NCI-H526 (cell line): ENCODE measurements at regions not wholly inside any gene's neighbourhood (a gene's known extent, or its start where the extent isn't known, plus 50 kb on each side); places are given as distances from the start of the nearest gene placed in this dataset.

ENCODE experiments used
- DNase-seq, 2 experiments: peaks; one replicate each; lab custom pipeline; 2025; lab: John Stamatoyannopoulos, UW

GRCh38 chr10:44242826-44243225, 142.1 kb downstream of the CXCL12 start:
- no peak for DNase-seq

DNA sequence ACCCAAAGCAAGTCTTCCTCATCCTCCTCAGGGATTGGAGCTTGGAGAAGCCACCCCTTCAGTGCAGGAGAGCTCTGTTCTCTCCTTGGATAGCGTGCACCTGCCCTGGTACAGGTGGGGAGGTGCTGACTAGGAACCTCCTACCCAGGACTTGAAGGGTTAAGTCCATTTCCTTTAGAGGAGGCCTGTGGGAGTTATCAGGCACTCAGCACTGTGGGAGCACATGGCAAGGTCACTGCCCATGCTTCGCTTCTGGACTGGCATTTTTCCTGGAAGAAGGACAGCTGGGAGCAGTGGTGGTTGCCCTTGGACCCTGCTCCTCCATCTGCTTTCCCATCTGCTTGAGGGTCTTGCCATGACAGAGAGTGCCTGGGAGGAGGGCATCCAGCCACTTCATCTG, 142.8 kb downstream of the CXCL12 start:
- no peak for DNase-seq

- DNase-seq = no peak
Observed at GRCh38 chr10:44240584-44241205, 144.2 kb downstream of the CXCL12 start.

GRCh38 chr10:44238212-44238611, 146.7 kb downstream of the CXCL12 start:
- no peak for DNase-seq

DNA sequence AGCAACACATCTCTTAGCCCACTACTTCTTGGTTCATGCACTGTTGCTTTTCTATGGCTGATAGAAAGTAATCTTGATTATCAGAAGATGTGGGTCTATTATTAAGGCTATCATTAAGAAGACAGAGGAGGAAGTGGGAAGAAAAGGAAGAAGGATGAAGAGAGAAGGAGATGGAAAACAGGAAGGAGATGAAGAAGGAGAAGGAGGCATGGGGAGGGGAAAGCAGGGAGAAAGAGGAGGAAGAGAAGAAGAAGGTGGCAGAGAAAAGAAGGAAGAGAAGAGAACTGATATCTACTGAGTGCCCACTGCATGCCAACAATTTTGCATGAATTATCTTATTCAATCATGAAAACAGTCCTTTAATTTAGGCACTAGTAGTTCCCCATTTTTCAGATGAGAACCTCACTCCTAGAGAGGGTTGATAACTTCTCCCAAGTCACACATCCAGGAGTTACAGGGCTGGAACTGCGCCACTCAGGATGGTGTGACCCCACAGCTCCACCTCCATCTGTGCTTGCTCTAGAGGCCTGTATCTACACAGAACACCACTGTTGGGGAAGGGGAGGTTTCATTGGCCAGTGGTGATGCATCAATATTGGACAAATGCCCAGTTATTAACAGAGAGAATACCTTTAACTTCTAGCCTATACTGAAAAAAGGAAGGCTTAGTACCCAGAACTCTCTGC, 147.4 kb downstream of the CXCL12 start:
- no peak for DNase-seq

GRCh38 chr10:44235363-44235762, 149.5 kb downstream of the CXCL12 start:
- DNase-seq = no peak

DNA sequence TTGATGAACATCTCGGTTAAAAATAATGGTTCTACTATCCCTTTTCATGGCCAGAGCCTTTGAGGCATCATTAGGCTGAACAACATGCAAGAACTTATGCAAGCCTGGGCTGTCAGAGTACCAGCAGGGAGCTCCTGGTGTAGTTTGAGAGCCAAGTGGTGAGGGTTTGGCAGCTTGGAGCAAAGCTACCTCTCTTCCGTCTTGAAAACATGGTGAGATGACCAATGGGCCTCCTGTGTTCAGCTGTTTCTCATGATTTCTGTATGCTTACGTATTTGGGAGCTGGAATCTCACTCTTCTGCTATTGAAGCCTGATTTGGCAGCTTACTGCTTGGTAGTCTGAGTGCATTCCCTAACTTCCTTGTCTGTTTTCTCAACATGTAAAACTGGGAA, 150.4 kb downstream of the CXCL12 start:
- no peak for DNase-seq

DNA sequence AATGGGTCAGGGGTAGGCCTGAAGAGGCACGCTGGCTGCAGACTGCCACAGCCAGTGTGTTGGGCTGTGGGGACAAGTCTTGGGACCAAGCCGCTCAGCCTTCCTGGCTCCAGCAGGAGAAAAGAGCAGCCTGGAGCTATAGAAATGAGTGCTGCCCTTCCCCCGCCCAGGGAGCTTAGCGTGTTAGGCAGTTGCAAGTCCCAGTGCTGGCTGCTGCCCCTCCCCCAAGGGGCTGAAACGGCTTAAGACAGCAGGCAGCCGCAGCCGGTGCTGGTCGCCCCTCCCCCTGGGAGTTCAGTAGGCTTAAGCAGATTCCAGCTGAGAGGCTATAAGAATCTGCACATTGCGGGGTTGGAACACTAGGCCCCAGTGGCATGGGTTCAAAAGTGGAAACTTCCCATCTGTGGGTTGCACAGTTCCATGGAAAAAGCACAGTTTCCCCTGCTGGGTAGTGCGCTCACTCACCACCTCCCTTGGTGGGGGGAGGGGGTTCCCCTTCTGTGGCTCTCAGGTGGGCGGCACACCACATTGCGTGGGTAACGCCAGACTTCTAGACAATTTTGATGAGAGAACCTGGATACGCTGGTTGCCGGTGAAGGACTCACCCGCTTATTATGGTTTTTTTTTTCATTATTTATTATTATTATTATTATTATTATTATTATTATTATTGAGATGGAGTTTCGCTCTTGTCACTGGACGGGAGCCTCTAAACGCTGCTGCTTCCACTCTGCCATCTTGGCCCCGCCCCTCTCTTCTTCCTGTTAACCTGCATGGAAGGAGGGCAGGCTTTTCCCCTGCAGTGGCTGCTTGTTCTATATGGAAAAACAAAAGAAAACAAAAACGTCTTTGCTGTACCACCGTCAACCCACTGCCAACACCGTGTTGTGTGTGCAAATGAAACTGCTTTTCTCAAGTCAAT, 151.1 kb downstream of the CXCL12 start:
- no peak for DNase-seq

GRCh38 chr10:44217274-44217820, 167.6 kb downstream of the CXCL12 start:
- no peak for DNase-seq

- DNase-seq = no peak
Observed at GRCh38 chr10:44216073-44216472, 168.8 kb downstream of the CXCL12 start.

- no peak for DNase-seq
Observed at GRCh38 chr10:44209811-44210210, 175.1 kb downstream of the CXCL12 start.

GRCh38 chr10:44207160-44207559, 177.7 kb downstream of the CXCL12 start:
- no peak for DNase-seq

DNA sequence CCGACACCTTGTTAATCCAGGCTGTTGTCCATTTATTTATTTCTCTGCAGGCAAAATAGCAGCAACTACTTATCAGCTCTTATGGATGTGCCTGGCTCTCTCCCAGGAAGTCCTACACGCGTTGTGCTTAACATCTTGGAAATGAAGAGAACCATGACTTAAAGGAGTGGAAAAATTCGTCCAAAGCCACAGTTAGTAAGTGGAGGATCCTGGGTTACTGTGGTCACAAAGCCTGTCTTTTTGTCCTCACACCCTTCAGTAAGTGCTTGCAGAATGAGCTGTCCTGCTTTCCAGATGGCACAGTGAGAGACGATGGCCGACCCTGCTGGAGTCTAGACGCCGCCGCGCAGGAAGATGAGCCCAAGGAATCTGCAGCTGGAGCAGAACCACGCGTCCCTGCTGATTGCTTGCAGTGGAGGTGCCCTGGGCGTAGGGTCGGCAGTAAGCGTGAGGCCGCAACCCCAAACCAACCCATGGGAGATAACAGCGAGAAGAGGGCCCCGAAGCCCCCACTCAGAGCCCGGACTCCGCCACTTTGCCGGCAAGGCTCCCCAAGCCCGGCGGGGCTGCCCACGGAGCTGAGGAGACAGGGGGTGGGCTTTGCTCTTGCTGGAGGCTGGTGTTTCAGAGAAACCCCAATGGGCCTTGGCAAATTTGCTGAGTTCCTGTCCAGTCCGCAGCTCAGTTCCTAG, 178.6 kb downstream of the CXCL12 start:
- no peak for DNase-seq

GRCh38 chr10:44205067-44205466, 179.8 kb downstream of the CXCL12 start:
- DNase-seq = no peak

- no peak for DNase-seq
Observed at GRCh38 chr10:44203535-44203934, 181.4 kb downstream of the CXCL12 start.

DNA sequence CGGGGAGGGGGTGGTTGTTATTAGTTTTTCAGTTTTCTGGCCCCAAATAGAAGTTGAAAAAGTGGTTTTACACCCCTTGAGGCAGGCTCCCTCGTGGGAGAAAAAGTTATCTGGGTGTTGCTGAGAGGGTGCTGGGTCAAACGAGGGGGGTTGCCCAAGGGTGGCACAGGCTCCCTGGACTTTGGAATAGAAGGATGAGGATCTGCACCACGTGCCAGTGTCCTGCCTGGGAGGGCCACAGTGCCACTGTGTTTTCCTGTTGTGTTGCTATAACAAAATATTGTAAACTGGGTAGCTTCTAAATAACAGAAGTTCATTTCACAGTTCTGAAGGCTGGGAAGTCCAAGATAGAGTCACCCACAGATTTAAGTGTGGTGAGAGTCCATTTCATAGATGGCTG, 181.9 kb downstream of the CXCL12 start:
- DNase-seq = no peak

DNA sequence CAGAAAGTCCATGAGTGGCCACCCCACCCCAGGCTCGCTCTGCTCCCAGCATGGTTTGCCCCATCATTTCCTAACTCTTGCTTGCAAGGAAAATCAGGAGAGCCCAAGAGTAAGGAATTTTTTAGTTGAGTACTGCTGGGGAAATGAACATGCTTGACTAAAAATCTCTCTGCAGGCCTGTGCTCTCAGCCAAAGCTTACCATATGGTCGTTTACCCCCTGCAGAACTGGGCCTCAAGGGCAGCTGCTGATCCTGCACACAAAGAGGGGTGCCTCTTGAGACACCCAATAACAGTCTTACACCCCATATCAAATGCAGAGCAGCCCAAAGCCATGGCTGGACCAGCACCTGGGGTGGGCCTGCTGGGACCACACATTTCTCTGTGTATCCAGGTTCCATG, 183.2 kb downstream of the CXCL12 start:
- DNase-seq = no peak

DNA sequence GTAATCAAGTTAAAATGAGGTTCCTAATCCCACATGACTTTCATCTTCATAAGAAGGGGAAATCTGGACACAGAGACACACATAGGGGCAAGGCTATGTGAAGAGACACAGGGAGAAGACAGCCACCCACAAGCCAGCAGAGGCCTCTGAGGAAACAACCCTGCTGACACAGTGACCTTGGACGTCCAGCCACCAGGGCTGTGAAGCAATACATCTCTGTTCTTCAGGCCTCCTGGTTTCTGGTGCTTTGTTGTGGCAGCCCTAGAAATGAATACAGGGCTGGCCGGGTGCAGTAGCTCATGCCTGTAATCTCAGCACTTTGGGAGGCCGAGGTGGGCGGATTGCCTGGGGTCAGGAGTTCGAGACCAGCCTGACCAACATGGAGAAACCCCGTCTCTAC, 183.9 kb downstream of the CXCL12 start:
- no peak for DNase-seq

DNA sequence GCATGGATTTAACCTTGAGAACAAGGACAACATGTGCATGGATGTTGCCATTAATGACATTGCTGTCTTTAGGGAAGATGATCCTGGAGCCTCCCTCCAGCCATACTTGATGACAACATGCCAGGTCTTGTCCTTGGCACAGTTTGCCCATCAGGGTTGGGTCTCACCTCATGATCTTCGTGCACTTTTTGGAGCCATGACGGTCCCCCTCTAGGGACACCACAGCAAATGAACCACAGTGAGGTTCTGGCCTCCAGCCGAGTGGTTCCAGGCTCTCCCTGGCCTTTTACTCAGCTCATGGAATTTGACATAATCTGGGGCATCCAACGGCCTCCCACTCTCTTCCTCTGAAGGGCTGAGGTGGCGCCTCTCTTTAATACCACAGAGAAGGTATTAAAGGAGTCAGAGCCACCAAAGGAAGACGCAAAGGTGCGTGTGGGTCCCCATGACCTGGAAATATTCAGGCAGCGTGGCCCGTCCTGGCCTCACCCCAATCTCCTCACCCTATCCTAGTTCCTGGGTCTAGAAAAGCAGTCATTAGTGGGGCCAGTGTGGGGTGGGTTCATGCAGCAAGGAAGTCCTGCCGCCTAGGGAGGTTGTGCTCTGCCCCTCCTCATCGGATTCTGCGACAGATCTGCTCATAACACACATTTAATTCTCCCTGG, 184.8 kb downstream of the CXCL12 start:
- DNase-seq = no peak

GRCh38 chr10:44199267-44199666, 185.6 kb downstream of the CXCL12 start:
- no peak for DNase-seq

DNA sequence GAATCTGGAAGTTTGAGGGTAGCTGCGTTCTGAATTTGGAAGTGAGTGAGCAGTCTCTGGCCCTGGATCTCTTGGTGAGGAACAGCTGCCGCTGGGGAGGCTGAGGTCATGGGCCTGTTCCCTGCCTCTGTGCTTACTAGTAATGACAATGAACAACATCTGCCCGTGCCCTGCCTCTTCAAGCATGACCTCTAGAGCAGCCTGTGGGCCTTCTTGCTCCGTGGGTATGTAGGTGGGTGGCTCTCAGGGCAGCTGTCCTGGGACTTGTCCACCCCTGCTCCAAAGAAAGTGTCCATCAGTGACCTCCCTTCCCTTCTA, 186.2 kb downstream of the CXCL12 start:
- no peak for DNase-seq
